IMR-90 (cell line): ENCODE measurements at regions not wholly inside any gene's neighbourhood (a gene's known extent, or its start where the extent isn't known, plus 50 kb on each side); places are given as distances from the start of the nearest gene placed in this dataset.

Experiments used
- ATAC-seq: fragments of 200-7000 bp; cut with Tn5 transposase; 2 replicates; pipeline ENCODE4 v1.9.1; 2020; ENCODE audit warnings: low read depth, mild to moderate bottlenecking, moderate library complexity
- BruUV-seq: library from RNA; stranded (reverse); fragments of 400-500 nt; replicated peaks from 2 replicates; lab custom pipeline; 2021; lab: Mats Ljungman, UMichigan
- CTCF ChIA-PET: fragments of 300-600 bp; formaldehyde crosslinking; extraction: SDS; loops from one replicate; lab custom pipeline; 2021; ENCODE audit warnings: antibody characterized with exemption; lab: Yijun Ruan, JAX
- POLR2A ChIA-PET: fragments of 300-600 bp; sonication (Branson Sonifier 250); formaldehyde crosslinking; loops from one replicate; lab custom pipeline; 2022; ENCODE audit warnings: antibody characterized with exemption; ENCODE audit not compliant: unreplicated experiment; lab: Charles Lee
- DNase-seq: peaks from one replicate; pipeline ENCODE4 v3.0.0; 2013
- H2AFZ ChIP-seq: replicated peaks from 2 replicates; pipeline ENCODE3; 2013; ENCODE audit warnings: low read length, mild to moderate bottlenecking; ENCODE audit not compliant: poor library complexity
- H2AK5ac ChIP-seq: 2 replicates; pipeline ENCODE4 v1.6.1; 2013; ENCODE audit warnings: low read depth, low read length, inconsistent platforms
- H2AK9ac ChIP-seq: replicated peaks from 2 replicates; pipeline ENCODE3; 2013; ENCODE audit warnings: mild to moderate bottlenecking, low read depth, low read length, moderate library complexity; ENCODE audit not compliant: poor library complexity
- H2BK120ac ChIP-seq: 2 replicates; pipeline ENCODE4 v1.6.1; 2013; ENCODE audit warnings: low read depth, low read length, inconsistent platforms
- H2BK15ac ChIP-seq: 3 replicates; pipeline ENCODE4 v1.6.1; 2013; ENCODE audit warnings: low read depth, low read length, inconsistent platforms
- H2BK20ac ChIP-seq: 2 replicates; pipeline ENCODE4 v1.6.1; 2013; ENCODE audit warnings: low read depth, mild to moderate bottlenecking, inconsistent platforms, low read length, moderate library complexity
- H2BK5ac ChIP-seq: 2 replicates; pipeline ENCODE4 v1.6.1; 2013; ENCODE audit warnings: mild to moderate bottlenecking, low read depth, low read length, inconsistent platforms; ENCODE audit not compliant: poor library complexity, severe bottlenecking
- H3K14ac ChIP-seq: replicated peaks from 2 replicates; pipeline ENCODE4 v1.6.1; 2013; ENCODE audit warnings: low read depth, low read length, inconsistent platforms
- H3K18ac ChIP-seq: 2 replicates; pipeline ENCODE4 v1.6.1; 2013; ENCODE audit warnings: low read depth, low read length, control low read depth
- H3K23ac ChIP-seq: 2 replicates; pipeline ENCODE4 v1.6.1; 2013; ENCODE audit warnings: low read depth, low read length, inconsistent platforms
- H3K27ac ChIP-seq: 2 replicates; pipeline ENCODE4 v1.5.1; 2013; ENCODE audit warnings: mild to moderate bottlenecking, control low read depth, low read length; ENCODE audit not compliant: insufficient read depth
- H3K27me3 ChIP-seq: 2 replicates; pipeline ENCODE4 v1.6.1; 2013; ENCODE audit warnings: low read length; ENCODE audit not compliant: control insufficient read depth, insufficient read depth
- H3K36me3 ChIP-seq: 2 replicates; pipeline ENCODE4 v1.6.1; 2013; ENCODE audit warnings: low read length, mixed read lengths; ENCODE audit not compliant: control insufficient read depth, insufficient read depth
- H3K4ac ChIP-seq: 2 replicates; pipeline ENCODE4 v1.6.1; 2013; ENCODE audit warnings: low read depth, low read length, inconsistent platforms
- H3K4me1 ChIP-seq: 2 replicates; pipeline ENCODE4 v1.6.1; 2013; ENCODE audit warnings: low read length, mixed read lengths; ENCODE audit not compliant: control insufficient read depth, insufficient read depth
- H3K4me2 ChIP-seq: 2 replicates; pipeline ENCODE4 v1.6.1; 2013; ENCODE audit warnings: low read depth, mild to moderate bottlenecking, control low read depth, low read length, moderate library complexity
- H3K4me3 ChIP-seq: 2 replicates; pipeline ENCODE4 v1.5.1; 2013; ENCODE audit warnings: low read depth, mild to moderate bottlenecking, control low read depth, low read length, moderate library complexity; ENCODE audit not compliant: insufficient read depth
- H3K56ac ChIP-seq: 2 replicates; pipeline ENCODE4 v1.6.1; 2013; ENCODE audit warnings: low read length, inconsistent platforms; ENCODE audit not compliant: insufficient read depth; ENCODE audit errors: extremely low read depth
- H3K79me1 ChIP-seq, 2 experiments: 2 replicates each; pipeline ENCODE4 v1.6.1; 2013; ENCODE audit warnings: low read length in 2 of 2, inconsistent platforms in 1 of 2, low read depth in 1 of 2
- H3K9ac ChIP-seq: 2 replicates; pipeline ENCODE4 v1.6.1; 2013; ENCODE audit warnings: low read depth, low read length, control low read depth
- H3K9me1 ChIP-seq: 2 replicates; pipeline ENCODE4 v1.6.1; 2013; ENCODE audit warnings: low read length, inconsistent platforms; ENCODE audit not compliant: insufficient read depth
- H3K9me3 ChIP-seq: 2 replicates; pipeline ENCODE4 v1.6.1; 2013; ENCODE audit warnings: low read length; ENCODE audit not compliant: control insufficient read depth, insufficient read depth
- H4K20me1 ChIP-seq: 2 replicates; pipeline ENCODE4 v1.6.1; 2013; ENCODE audit warnings: low read length, inconsistent platforms; ENCODE audit not compliant: insufficient read depth
- H4K5ac ChIP-seq: 2 replicates; pipeline ENCODE4 v1.6.1; 2013; ENCODE audit warnings: mild to moderate bottlenecking, low read depth, low read length, control low read depth
- H4K8ac ChIP-seq, 2 experiments: 2 replicates each; pipeline ENCODE4 v1.6.1; 2013; ENCODE audit warnings: low read depth in 2 of 2, low read length in 2 of 2, control low read depth in 1 of 2, inconsistent platforms in 1 of 2
- H4K91ac ChIP-seq: 2 replicates; pipeline ENCODE4 v1.6.1; 2013; ENCODE audit warnings: low read depth, low read length, inconsistent platforms; ENCODE audit not compliant: insufficient read depth
- RCOR1 ChIP-seq: IDR thresholded peaks from 2 replicates; pipeline ENCODE4 v1.6.1; 2012; ENCODE audit warnings: mild to moderate bottlenecking, low read length, improper control_type of control experiment; ENCODE audit not compliant: insufficient replicate concordance
- WGBS, 2 experiments: methylation state at CpG; one replicate each; pipeline versions ENCODE4 v1.1.5 to v1.1.7; 2013; ENCODE audit warnings: missing lambda C conversion rate in 2 of 2; ENCODE audit not compliant: insufficient read length in 1 of 2; ENCODE audit errors: extremely low coverage in 2 of 2; 5-methylcytosine and 5-hydroxymethylcytosine counted together
- dilution Hi-C: fragments of 300-500 bp; cut with HindIII; formaldehyde crosslinking; loops from one replicate; pipeline ENCODE4 v1.14.3; 2018; ENCODE audit warnings: low sequenced_read_pairs; ENCODE audit not compliant: unreplicated experiment
- in situ Hi-C: fragments of 300-500 bp; cut with MboI; formaldehyde crosslinking; loops from 3 replicates; pipeline ENCODE4 v1.14.3; 2019; ENCODE audit warnings: low sequenced_read_pairs, inconsistent platforms, mixed read lengths
- intact Hi-C: fragments of 100-400 bp; cut with micrococcal nuclease; formaldehyde crosslinking; loops from 2 replicates; pipeline ENCODE4 v1.10.0; 2022
- TF ChIP-seq, protein P1 (sequence below): conservative IDR thresholded peaks from 2 replicates; pipeline ENCODE4 v1.5.1; 2012; ENCODE audit warnings: mild to moderate bottlenecking, low read depth, low read length, improper control_type of control experiment

DNA sequence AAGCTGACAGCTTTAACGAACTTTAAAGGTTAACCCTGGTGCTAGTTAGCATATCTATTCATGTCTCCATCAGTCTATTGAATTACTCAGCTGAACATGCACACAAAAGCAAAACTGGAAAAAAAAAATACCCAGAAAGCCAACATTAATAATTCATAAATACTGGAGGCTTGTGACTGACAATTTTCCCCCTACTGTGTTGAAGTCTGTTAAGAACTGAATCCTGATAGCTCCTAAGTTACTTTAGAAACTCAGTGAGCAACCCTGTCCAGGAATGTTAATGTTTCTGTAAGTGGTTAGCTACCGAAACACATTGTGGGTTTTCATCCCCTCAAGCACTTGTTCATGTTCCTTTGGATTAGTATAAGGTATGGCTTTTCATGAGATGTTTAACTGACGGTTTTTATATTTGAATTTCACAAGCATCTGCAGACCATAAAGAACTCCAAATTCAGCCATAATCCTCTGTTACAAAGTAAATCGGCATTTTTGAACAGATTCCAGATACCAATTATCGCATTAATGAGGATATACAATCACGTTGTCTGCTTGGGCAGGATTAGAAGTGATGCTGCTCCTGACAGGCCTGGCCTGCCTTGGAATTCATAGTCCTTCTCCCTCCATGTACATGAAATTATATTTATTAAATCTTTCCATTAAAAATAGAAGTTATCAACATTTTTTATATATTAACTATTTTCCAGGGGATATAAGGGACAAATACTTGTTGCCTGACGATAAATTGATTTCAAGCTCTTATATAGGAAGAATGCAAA, 331.2 kb downstream of the TLE4 start:
- H3K56ac ChIP-seq: no peak overlapping the region
- no TSS peak for BruUV-seq
- POLR2A ChIA-PET: no interaction called here
- no peak overlapping the region for H2BK20ac ChIP-seq
- no peaks in the 10 kb centered on the region for H3K27me3 ChIP-seq
- dilution Hi-C loops (no loop called here), intact Hi-C loops (no loop called here), in situ Hi-C loops (no loop called here)
- no peaks in the 10 kb centered on the region for H3K4me1 ChIP-seq
- H2BK15ac ChIP-seq: no peak overlapping the region
- H2AK9ac ChIP-seq: no peak overlapping the region
- H3K9me1 ChIP-seq: 0 out of 2 replicates have a peak, but pooled peaks cover 3% of the 10 kb centered on the region
- no peaks in the 10 kb centered on the region for H4K20me1 ChIP-seq
- H2AFZ ChIP-seq: no peak overlapping the region
- CTCF ChIA-PET: no interaction called here
- H2BK120ac ChIP-seq: no peak overlapping the region
- H3K4ac ChIP-seq: no peak overlapping the region
- no peak overlapping the region for H3K23ac ChIP-seq
- no peak overlapping the region for H4K91ac ChIP-seq
- H4K5ac ChIP-seq: no peak overlapping the region
- no peak overlapping the region for H3K14ac ChIP-seq
- no peak overlapping the region for H4K8ac ChIP-seq
- no peak overlapping the region for H3K18ac ChIP-seq
- DNase-seq: no peak
- H3K79me1 ChIP-seq: no peaks in the 10 kb centered on the region
- WGBS, 2 experiments: 71% methylated on average over 1 of the region's 7 CpGs; no CpG with 5 or more reads in 1 of the 2 experiments
- no peak for ATAC-seq
- H3K4me3 ChIP-seq: no peak overlapping the region
- H3K36me3 ChIP-seq: no peaks in the 10 kb centered on the region
- H3K9me3 ChIP-seq: no peaks in the 10 kb centered on the region
- H3K27ac ChIP-seq: no peak overlapping the region
- no peak for TF ChIP-seq RCOR1
- TF ChIP-seq, protein P1, sequence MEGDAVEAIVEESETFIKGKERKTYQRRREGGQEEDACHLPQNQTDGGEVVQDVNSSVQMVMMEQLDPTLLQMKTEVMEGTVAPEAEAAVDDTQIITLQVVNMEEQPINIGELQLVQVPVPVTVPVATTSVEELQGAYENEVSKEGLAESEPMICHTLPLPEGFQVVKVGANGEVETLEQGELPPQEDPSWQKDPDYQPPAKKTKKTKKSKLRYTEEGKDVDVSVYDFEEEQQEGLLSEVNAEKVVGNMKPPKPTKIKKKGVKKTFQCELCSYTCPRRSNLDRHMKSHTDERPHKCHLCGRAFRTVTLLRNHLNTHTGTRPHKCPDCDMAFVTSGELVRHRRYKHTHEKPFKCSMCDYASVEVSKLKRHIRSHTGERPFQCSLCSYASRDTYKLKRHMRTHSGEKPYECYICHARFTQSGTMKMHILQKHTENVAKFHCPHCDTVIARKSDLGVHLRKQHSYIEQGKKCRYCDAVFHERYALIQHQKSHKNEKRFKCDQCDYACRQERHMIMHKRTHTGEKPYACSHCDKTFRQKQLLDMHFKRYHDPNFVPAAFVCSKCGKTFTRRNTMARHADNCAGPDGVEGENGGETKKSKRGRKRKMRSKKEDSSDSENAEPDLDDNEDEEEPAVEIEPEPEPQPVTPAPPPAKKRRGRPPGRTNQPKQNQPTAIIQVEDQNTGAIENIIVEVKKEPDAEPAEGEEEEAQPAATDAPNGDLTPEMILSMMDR: no peak
- no peak overlapping the region for H2BK5ac ChIP-seq
- H3K4me2 ChIP-seq: no peak overlapping the region
- H3K9ac ChIP-seq: no peak overlapping the region
- H2AK5ac ChIP-seq: no peak overlapping the region
